Fibroblast of pulmonary artery (primary cell): ENCODE measurements at regions not wholly inside any gene's neighbourhood (a gene's known extent, or its start where the extent isn't known, plus 50 kb on each side); places are given as distances from the start of the nearest gene placed in this dataset.

Source experiments
- DNase-seq: peaks from one replicate; pipeline ENCODE4 v3.0.0-alpha.2; 2010; ENCODE audit warnings: low read depth
- H3K4me3 ChIP-seq: replicated peaks from 2 replicates; pipeline ENCODE4 v1.5.1; 2011; ENCODE audit warnings: low read depth, mild to moderate bottlenecking, control low read depth, low read length, moderate library complexity
- TF ChIP-seq, protein P1 (sequence below): IDR thresholded peaks from 2 replicates; pipeline ENCODE4 v1.5.1; 2011; ENCODE audit warnings: mild to moderate bottlenecking, control low read depth, low read length, inconsistent platforms; ENCODE audit errors: missing control alignments

DNA sequence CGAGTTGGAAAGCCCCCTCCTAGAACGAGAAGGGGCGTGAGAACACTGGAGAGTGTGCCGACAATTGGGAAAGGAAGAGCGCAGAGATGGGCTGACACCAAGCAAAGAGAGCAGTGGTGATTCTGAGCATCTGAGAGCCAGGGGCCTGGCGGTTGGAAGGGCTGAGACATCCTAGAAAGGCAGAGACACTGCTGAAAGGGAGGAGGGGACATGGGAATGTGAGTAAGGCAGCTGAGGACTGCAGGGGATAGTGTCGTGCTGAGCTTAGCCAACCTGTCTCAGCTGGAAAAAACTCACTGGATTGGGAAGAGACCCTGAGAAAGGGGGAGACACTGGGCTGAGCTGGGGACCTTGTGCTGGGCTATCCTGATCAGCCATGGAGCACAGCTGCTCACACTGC lies 58.1 kb upstream of the SLC6A6 start:
- no peak for DNase-seq
- no peak overlapping the region for H3K4me3 ChIP-seq
- TF ChIP-seq, protein P1, sequence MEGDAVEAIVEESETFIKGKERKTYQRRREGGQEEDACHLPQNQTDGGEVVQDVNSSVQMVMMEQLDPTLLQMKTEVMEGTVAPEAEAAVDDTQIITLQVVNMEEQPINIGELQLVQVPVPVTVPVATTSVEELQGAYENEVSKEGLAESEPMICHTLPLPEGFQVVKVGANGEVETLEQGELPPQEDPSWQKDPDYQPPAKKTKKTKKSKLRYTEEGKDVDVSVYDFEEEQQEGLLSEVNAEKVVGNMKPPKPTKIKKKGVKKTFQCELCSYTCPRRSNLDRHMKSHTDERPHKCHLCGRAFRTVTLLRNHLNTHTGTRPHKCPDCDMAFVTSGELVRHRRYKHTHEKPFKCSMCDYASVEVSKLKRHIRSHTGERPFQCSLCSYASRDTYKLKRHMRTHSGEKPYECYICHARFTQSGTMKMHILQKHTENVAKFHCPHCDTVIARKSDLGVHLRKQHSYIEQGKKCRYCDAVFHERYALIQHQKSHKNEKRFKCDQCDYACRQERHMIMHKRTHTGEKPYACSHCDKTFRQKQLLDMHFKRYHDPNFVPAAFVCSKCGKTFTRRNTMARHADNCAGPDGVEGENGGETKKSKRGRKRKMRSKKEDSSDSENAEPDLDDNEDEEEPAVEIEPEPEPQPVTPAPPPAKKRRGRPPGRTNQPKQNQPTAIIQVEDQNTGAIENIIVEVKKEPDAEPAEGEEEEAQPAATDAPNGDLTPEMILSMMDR, result no peak

DNA sequence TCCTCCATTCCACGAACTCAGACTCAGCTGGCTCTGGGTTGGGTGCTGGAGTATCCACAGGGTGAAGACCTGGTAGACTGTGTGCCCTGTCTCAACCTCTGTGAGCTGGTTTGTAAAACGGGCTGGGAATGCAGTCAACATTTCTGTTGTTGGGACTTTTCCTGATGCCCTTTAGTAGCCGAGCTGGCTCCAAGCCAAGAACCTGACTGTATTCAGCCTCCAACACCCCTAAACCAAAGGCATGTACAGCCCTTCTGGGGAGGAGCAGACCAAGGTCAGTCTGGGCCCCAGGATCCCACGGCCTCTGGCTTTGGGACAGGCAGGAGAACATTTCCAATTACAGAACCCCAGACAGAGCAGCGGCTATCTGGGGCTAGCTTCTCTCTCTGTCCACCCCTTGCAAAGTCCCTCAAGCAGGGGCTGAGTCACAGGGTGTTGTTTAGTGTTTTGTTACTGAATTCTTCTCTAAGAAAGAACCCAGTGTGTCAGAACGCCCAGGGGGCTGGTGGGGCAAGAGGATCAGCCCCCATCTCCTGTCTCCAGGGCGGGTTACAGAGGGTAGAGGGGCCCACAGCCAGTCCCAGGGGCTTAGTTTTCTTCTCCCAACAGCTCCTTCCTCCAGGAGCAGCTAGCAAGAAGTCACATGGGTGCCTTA lies 56.8 kb upstream of the SLC6A6 start:
- no peak for DNase-seq
- H3K4me3 ChIP-seq, result no peak overlapping the region
- TF ChIP-seq, protein P1, result no peak

DNA sequence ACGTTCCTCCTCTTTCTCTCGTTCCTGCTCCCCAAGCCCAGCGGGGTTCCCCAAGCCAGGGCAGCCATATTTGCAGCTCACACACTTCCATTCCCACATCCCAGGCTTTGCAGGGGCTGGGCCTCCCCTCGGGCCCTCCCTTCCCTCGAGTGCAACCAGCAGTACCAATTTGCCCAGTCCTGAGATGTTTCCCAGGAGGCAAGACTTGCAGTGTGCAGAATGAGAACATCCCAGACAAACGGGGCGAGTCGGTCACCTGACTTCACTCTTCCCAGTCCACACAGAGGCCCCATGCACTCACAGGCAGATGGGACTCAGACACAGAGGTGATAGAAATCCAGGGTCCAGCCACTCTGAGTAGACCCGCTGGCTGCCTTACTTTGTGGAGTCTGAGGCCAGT lies 56.2 kb upstream of the SLC6A6 start:
- TF ChIP-seq, protein P1, result no peak
- DNase-seq, result no peak
- H3K4me3 ChIP-seq, result no peak overlapping the region

DNA sequence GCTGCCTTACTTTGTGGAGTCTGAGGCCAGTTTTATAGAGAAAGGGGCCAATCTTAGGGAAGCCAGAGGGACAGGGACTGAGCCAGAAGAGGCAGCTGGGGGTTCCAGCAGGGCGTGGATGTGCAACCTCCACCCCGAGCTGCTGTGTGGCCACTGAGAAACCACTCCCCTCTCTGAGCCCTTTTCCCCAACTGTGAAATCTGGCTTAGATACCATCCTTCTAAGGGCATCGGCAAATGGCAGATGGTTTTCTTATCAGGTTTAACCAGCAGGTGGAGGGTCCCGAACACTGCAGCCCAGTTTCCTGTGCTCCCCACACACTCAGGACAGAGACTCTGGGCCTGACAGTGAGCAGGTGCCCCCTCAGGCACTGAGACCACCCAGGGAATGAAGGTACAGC lies 55.8 kb upstream of the SLC6A6 start:
- H3K4me3 ChIP-seq, result no peak overlapping the region
- no peak for DNase-seq
- TF ChIP-seq, protein P1, result no peak

DNA sequence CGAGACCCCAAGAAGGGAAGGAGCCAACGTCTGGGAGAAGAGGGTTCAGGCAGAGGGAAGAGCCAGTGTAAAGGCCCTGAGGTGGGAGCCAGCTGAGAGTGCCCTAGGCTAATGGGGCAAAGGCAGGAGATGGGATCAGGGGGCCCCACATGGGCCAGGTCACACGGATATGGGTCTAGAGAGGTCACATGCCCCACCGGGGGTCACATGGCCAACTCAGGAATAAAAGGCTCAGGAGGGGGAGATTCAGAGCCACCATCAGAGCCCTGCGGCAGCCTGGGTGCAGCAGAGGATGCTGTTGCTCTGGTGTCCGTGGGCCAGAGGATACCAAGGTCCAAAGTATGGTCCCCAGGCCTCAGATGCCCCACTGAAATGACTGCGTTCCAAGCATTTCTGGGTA lies 55.3 kb upstream of the SLC6A6 start:
- TF ChIP-seq, protein P1, result no peak
- H3K4me3 ChIP-seq, result no peak overlapping the region
- no peak for DNase-seq

DNA sequence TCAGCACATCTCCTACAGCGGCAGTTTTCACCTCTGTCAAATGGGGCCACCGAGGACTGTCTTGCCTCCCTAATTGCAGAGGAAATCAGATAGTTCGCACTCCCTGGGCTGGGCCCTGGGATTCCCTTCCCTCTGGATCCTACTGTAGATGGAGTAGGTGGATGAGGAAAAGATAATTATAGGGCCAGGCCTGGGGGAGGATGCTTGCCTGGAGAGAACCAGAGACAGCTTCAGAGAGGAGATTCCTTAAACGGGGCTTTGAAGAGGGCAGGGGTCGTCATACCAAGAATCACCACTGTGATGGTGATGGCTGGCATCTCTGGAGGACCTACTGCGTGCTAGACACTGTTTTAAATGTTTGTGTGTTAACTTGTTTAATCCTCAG lies 50.8 kb upstream of the SLC6A6 start:
- H3K4me3 ChIP-seq, result no peak overlapping the region

More for the DNA sequence above, 50.8 kb upstream of the SLC6A6 start:
- DNase-seq, result no peak
- TF ChIP-seq, protein P1, result no peak
